B cell (primary cell): ENCODE measurements at regions not wholly inside any gene's neighbourhood (a gene's known extent, or its start where the extent isn't known, plus 50 kb on each side); places are given as distances from the start of the nearest gene placed in this dataset.

Source experiments
- ATAC-seq: fragments of 200-7000 bp; cut with Tn5 transposase; one replicate; pipeline ENCODE4 v1.10.0; 2021; ENCODE audit warnings: low read depth, mild to moderate bottlenecking, moderate number of reproducible peaks, moderate library complexity
- CTCF ChIA-PET: fragments of 350-600 bp; sonication (Branson Sonifier 250); formaldehyde crosslinking; loops from one replicate; lab custom pipeline; 2021; ENCODE audit warnings: antibody characterized with exemption, inconsistent platforms; lab: Charles Lee
- POLR2A ChIA-PET: fragments of 350-600 bp; sonication (Branson Sonifier 250); formaldehyde crosslinking; loops from one replicate; lab custom pipeline; 2021; ENCODE audit warnings: antibody characterized with exemption; lab: Charles Lee
- DNase-seq: peaks from one replicate; pipeline ENCODE4 v3.0.0; 2013
- H2AFZ ChIP-seq: 2 replicates; pipeline ENCODE4 v1.6.1; 2012; ENCODE audit warnings: mild to moderate bottlenecking, low read depth, low read length; ENCODE audit not compliant: insufficient read depth, poor library complexity, severe bottlenecking
- H3K27ac ChIP-seq, 2 donors: 1 replicate in 1 of 2; 2 replicates in 1 of 2; pipeline ENCODE4 v1.5.1; 2012 to 2013; ENCODE audit warnings: low read length in 2 of 2, mild to moderate bottlenecking in 2 of 2, moderate library complexity in 1 of 2
- H3K27me3 ChIP-seq, 4 experiments: fragments of 200-600 bp in 1 of 4; sonication (generic) in 1 of 4; replicated peaks in 1 of 4; 1 replicate in 2 of 4; 2 replicates in 2 of 4; pipeline versions ENCODE4 v1.6.1 to v1.7.0; 2013 to 2016; ENCODE audit warnings: low read length in 3 of 4, mild to moderate bottlenecking in 2 of 4, mixed read lengths in 1 of 4, moderate library complexity in 1 of 4; ENCODE audit not compliant: insufficient read depth in 4 of 4, control insufficient read depth in 3 of 4; ENCODE audit errors: control extremely low read depth in 1 of 4
- H3K36me3 ChIP-seq, 2 experiments: replicated peaks in 1 of 2; 1 replicate in 1 of 2; 2 replicates in 1 of 2; pipeline versions ENCODE4 v1.6.1 to v1.7.1; 2013; ENCODE audit warnings: low read length in 1 of 2; ENCODE audit not compliant: insufficient read depth in 2 of 2, control insufficient read depth in 1 of 2; ENCODE audit errors: control extremely low read depth in 1 of 2, extremely low read depth in 1 of 2
- H3K4me1 ChIP-seq, 2 donors: fragments of 200-600 bp in 1 of 2; sonication (generic) in 1 of 2; 1 replicate in 1 of 2; 2 replicates in 1 of 2; pipeline versions ENCODE4 v1.5.1 to v1.6.1; 2013 to 2017; ENCODE audit warnings: low read length in 2 of 2; ENCODE audit not compliant: control insufficient read depth in 2 of 2, insufficient read depth in 2 of 2
- H3K4me2 ChIP-seq: replicated peaks from 2 replicates; pipeline ENCODE3; 2012; ENCODE audit warnings: mild to moderate bottlenecking, low read depth, low read length; ENCODE audit not compliant: poor library complexity, severe bottlenecking
- H3K4me3 ChIP-seq, 5 experiments: fragments of 200-600 bp in 1 of 5; sonication (generic) in 1 of 5; 1 replicate in 3 of 5; 2 replicates in 2 of 5; pipeline versions ENCODE4 v1.5.1 to v1.7.0; 2011 to 2016; ENCODE audit warnings: low read length in 4 of 5, mild to moderate bottlenecking in 4 of 5, low read depth in 2 of 5, control low read depth in 1 of 5, moderate library complexity in 1 of 5; ENCODE audit not compliant: insufficient read depth in 1 of 5; ENCODE audit errors: control extremely low read depth in 1 of 5, extremely low read depth in 1 of 5
- H3K79me2 ChIP-seq: fragments of 200-600 bp; sonication (generic); one replicate; pipeline ENCODE4 v1.6.0; 2016; ENCODE audit warnings: low read length; ENCODE audit not compliant: control insufficient read depth, insufficient read depth
- H3K9ac ChIP-seq: fragments of 200-600 bp; sonication (generic); 2 replicates; pipeline ENCODE4 v1.6.1; 2017; ENCODE audit warnings: mild to moderate bottlenecking, low read length, moderate library complexity
- H3K9me3 ChIP-seq, 3 donors: one replicate each; pipeline versions ENCODE4 v1.6.1 to v1.7.1; 2013; ENCODE audit warnings: low read length in 2 of 3; ENCODE audit not compliant: control insufficient read depth in 2 of 3, insufficient read depth in 1 of 3; ENCODE audit errors: control extremely low read depth in 1 of 3
- H4K20me1 ChIP-seq: 2 replicates; pipeline ENCODE4 v1.6.0; 2012; ENCODE audit warnings: mild to moderate bottlenecking, low read length; ENCODE audit not compliant: insufficient read depth, control insufficient read depth, poor library complexity, severe bottlenecking
- H3K27ac Mint-ChIP-seq: one replicate; pipeline ENCODE4 v1.8.0; 2021; ENCODE audit warnings: mixed read lengths
- H3K27me3 Mint-ChIP-seq: one replicate; pipeline ENCODE4 v1.8.0; 2021; ENCODE audit warnings: mixed read lengths
- H3K4me1 Mint-ChIP-seq: one replicate; pipeline ENCODE4 v1.8.0; 2021; ENCODE audit warnings: mixed read lengths
- H3K4me3 Mint-ChIP-seq: one replicate; pipeline ENCODE4 v1.8.0; 2021; ENCODE audit warnings: mixed read lengths
- H3K9me3 Mint-ChIP-seq: one replicate; pipeline ENCODE4 v1.8.0; 2022; ENCODE audit warnings: mixed read lengths; ENCODE audit not compliant: insufficient read depth
- CTCF ChIP-seq: fragments of 200-600 bp; IDR thresholded peaks from one replicate; pipeline ENCODE4 v1.8.0; 2022; ENCODE audit warnings: antibody characterized with exemption, mild to moderate bottlenecking
- EZH2 ChIP-seq: IDR thresholded peaks from 2 replicates; pipeline ENCODE4 v1.6.1; 2012; ENCODE audit warnings: borderline replicate concordance, low read depth, mild to moderate bottlenecking, moderate library complexity, low read length; ENCODE audit not compliant: insufficient read depth, poor library complexity, severe bottlenecking
- WGBS: methylation state at CpG from one replicate; pipeline ENCODE4 v1.1.5; 2013; ENCODE audit warnings: missing lambda C conversion rate; ENCODE audit not compliant: insufficient coverage; 5-methylcytosine and 5-hydroxymethylcytosine counted together
- intact Hi-C: fragments of 100-400 bp; cut with micrococcal nuclease; formaldehyde crosslinking; loops from one replicate; pipeline ENCODE4 v1.10.0; 2022

DNA sequence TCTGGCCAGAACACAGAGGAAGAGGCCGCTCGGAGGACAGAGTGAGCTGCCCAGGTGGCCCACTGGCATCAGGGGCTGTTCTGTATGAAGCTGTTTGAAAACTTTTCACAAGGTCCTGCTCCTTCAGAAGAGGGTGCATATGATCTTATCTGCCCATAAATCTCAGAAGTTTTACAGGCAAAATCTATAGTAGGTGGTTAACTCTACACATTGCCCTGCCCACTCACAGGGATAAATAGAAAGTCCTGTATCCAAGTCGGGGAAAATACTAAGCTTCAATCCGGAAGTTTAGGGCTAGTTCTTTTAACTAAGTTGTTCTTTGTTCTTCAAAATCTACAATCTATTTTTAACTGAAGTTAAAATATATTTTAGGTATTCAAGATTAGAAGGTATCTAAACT, 233.7 kb downstream of the FOXA2 start:
- H3K9me3 Mint-ChIP-seq, result no peaks in the 10 kb centered on the region
- DNase-seq, result no peak
- no peak overlapping the region for H3K27ac ChIP-seq
- ATAC-seq, result no peak
- POLR2A ChIA-PET, result no interaction called here
- intact Hi-C loops, result no loop called here
- H3K27me3 Mint-ChIP-seq, result peaks cover 4% of the 10 kb centered on the region
- CTCF ChIA-PET, result interaction anchor here (3.0 kb wide), 1 partner anchor 12 kb away, joined by 11 read pairs; no protein-coding TSS in a partner anchor
- no peak overlapping the region for H3K4me2 ChIP-seq
- no peaks in the 10 kb centered on the region for H3K36me3 ChIP-seq
- H3K27me3 ChIP-seq, result no peaks in the 10 kb centered on the region
- no peak overlapping the region for H3K4me3 Mint-ChIP-seq
- no peaks in the 10 kb centered on the region for H3K9me3 ChIP-seq
- no peaks in the 10 kb centered on the region for H3K79me2 ChIP-seq
- H3K4me3 ChIP-seq, result no peak overlapping the region
- peaks cover 7 to 10% of the 10 kb centered on the region in 2 donors for H3K4me1 ChIP-seq
- H3K27ac Mint-ChIP-seq, result no peak overlapping the region
- H3K9ac ChIP-seq, result no peak overlapping the region
- no peak overlapping the region for H2AFZ ChIP-seq
- 100% methylated on average over 2 of the region's 4 CpGs for WGBS
- no peaks in the 10 kb centered on the region for H4K20me1 ChIP-seq
- peaks cover 9% of the 10 kb centered on the region for H3K4me1 Mint-ChIP-seq
- TF ChIP-seq EZH2, result no peak
- no peak for TF ChIP-seq CTCF

DNA sequence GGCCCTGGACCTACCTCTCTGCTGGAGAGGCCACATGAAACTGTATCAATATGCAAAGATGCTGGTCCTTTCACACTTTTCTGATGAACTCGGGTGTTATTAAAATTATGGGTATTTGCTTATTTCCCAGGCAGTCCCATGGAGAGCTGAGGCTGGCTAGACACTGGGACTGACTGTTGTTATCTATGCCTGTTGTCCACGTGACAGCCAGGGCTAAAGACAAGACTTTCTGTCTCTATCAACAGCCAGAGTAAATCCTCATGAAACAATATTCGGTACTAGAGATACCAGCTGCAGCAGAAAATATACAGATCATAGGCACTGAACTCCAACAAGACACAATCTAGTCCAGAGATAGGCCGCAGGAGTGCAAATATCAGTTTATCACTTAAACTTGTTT, 236.4 kb downstream of the FOXA2 start:
- ATAC-seq (no peak), DNase-seq (no peak)
- no peak overlapping the region for H3K4me2 ChIP-seq
- no peak overlapping the region for H3K27ac Mint-ChIP-seq
- H3K4me3 Mint-ChIP-seq, result no peak overlapping the region
- H3K9me3 ChIP-seq, result no peaks in the 10 kb centered on the region
- no peaks in the 10 kb centered on the region for H4K20me1 ChIP-seq
- H2AFZ ChIP-seq, result no peak overlapping the region
- no peaks in the 10 kb centered on the region for H3K27me3 ChIP-seq
- no peaks in the 10 kb centered on the region for H3K36me3 ChIP-seq
- H3K4me1 ChIP-seq, result peaks cover 7 to 10% of the 10 kb centered on the region in 2 donors
- H3K27ac ChIP-seq, result no peak overlapping the region
- H3K79me2 ChIP-seq, result no peaks in the 10 kb centered on the region
- H3K4me3 ChIP-seq, result no peak overlapping the region
- 94% methylated on average over 3 of the region's 4 CpGs for whole genome bisulfite sequencing
- H3K4me1 Mint-ChIP-seq, result peaks cover 9% of the 10 kb centered on the region
- ChIA-PET CTCF (interaction anchor here (3.6 kb wide), 1 partner anchor 9 kb away, joined by 23 read pairs; no protein-coding TSS in a partner anchor), POLR2A (no interaction called here)
- intact Hi-C loops, result no loop called here
- H3K9me3 Mint-ChIP-seq, result no peaks in the 10 kb centered on the region
- no peak for TF ChIP-seq CTCF
- no peak for TF ChIP-seq EZH2
- H3K9ac ChIP-seq, result no peak overlapping the region
- H3K27me3 Mint-ChIP-seq, result peaks cover 4% of the 10 kb centered on the region
